WTC11 (cell line): ENCODE measurements at regions not wholly inside any gene's neighbourhood (a gene's known extent, or its start where the extent isn't known, plus 50 kb on each side); places are given as distances from the start of the nearest gene placed in this dataset.

Experiments
- ATAC-seq: fragments of 200-7000 bp; cut with Tn5 transposase; 2 replicates; pipeline ENCODE4 v1.10.0; 2021; ENCODE audit warnings: mild to moderate bottlenecking, moderate library complexity
- CTCF ChIA-PET: fragments of 300-600 bp; sonication (Branson Sonifier 250); formaldehyde crosslinking; loops from one replicate; lab custom pipeline; 2021; ENCODE audit warnings: antibody characterized with exemption; lab: Charles Lee
- POLR2A ChIA-PET: fragments of 350-600 bp; sonication (Branson Sonifier 250); formaldehyde crosslinking; loops from one replicate; lab custom pipeline; 2021; ENCODE audit warnings: antibody characterized with exemption; lab: Charles Lee
- DNase-seq: peaks from one replicate; pipeline ENCODE4 v3.0.0; 2021; ENCODE audit warnings: low spot score
- H3K27ac Mint-ChIP-seq: 2 replicates; pipeline ENCODE4 v1.8.0; 2021; ENCODE audit warnings: mixed read lengths
- H3K27me3 Mint-ChIP-seq: 2 replicates; pipeline ENCODE4 v1.8.0; 2021; ENCODE audit warnings: low read depth, mild to moderate bottlenecking, moderate library complexity, mixed read lengths
- H3K36me3 Mint-ChIP-seq: 2 replicates; pipeline ENCODE4 v1.8.0; 2021; ENCODE audit warnings: mixed read lengths
- H3K4me1 Mint-ChIP-seq: 2 replicates; pipeline ENCODE4 v1.8.0; 2022; ENCODE audit warnings: mixed read lengths
- H3K4me3 Mint-ChIP-seq: 2 replicates; pipeline ENCODE4 v1.8.0; 2021; ENCODE audit warnings: mild to moderate bottlenecking, moderate library complexity, mixed read lengths
- H3K9me3 Mint-ChIP-seq: 2 replicates; pipeline ENCODE4 v1.8.0; 2021; ENCODE audit warnings: mixed read lengths
- AR ChIP-seq: fragments of 250-450 bp; sonication (Bioruptor Pico); IDR thresholded peaks from 2 replicates; pipeline ENCODE4 v1.9.0; 2021; ENCODE audit warnings: mild to moderate bottlenecking
- E2F5 ChIP-seq: sonication (generic); formaldehyde crosslinking; IDR thresholded peaks from 2 replicates; pipeline ENCODE4 v1.8.1; 2022; ENCODE audit warnings: mild to moderate bottlenecking, moderate library complexity, missing genetic modification reagents
- FOXP4 ChIP-seq: sonication (generic); formaldehyde crosslinking; IDR thresholded peaks from 2 replicates; pipeline ENCODE4 v1.8.0; 2022; ENCODE audit warnings: mild to moderate bottlenecking, missing genetic modification reagents
- GRHL2 ChIP-seq: fragments of 250-450 bp; sonication (Bioruptor Pico); IDR thresholded peaks from 2 replicates; pipeline ENCODE4 v1.8.0; 2022; ENCODE audit warnings: mild to moderate bottlenecking, moderate library complexity; ENCODE audit not compliant: insufficient replicate concordance, severe bottlenecking
- RORB ChIP-seq: fragments of 250-450 bp; sonication (Bioruptor Pico); IDR thresholded peaks from 2 replicates; pipeline ENCODE4 v1.9.0; 2021; ENCODE audit warnings: mild to moderate bottlenecking
- SOX15 ChIP-seq: fragments of 250-450 bp; sonication (Bioruptor Pico); IDR thresholded peaks from 2 replicates; pipeline ENCODE4 v1.9.0; 2021; ENCODE audit warnings: mild to moderate bottlenecking
- TP53 ChIP-seq: sonication (generic); formaldehyde crosslinking; IDR thresholded peaks from 2 replicates; pipeline ENCODE4 v1.8.1; 2023; ENCODE audit warnings: mild to moderate bottlenecking, missing genetic modification reagents
- ZNF317 ChIP-seq: sonication (generic); formaldehyde crosslinking; IDR thresholded peaks from 2 replicates; pipeline ENCODE4 v1.8.1; 2023; ENCODE audit warnings: low read depth, mild to moderate bottlenecking, moderate library complexity, missing genetic modification reagents, borderline replicate concordance
- TF ChIP-seq, protein P1 (sequence below): sonication (generic); formaldehyde crosslinking; IDR thresholded peaks from 2 replicates; pipeline ENCODE4 v1.8.0; 2023; ENCODE audit warnings: mild to moderate bottlenecking, missing genetic modification reagents
- TF ChIP-seq, protein P2 (sequence below): sonication (generic); formaldehyde crosslinking; conservative IDR thresholded peaks from 2 replicates; pipeline ENCODE4 v1.8.1; 2022; ENCODE audit warnings: mild to moderate bottlenecking, missing genetic modification reagents
- TF ChIP-seq, protein P3 (sequence below): sonication (generic); formaldehyde crosslinking; IDR thresholded peaks from 2 replicates; pipeline ENCODE4 v1.8.1; 2022; ENCODE audit warnings: missing genetic modification reagents, borderline replicate concordance
- TF ChIP-seq, protein P4 (sequence below): sonication (generic); formaldehyde crosslinking; IDR thresholded peaks from 2 replicates; pipeline ENCODE4 v1.8.1; 2023; ENCODE audit warnings: mild to moderate bottlenecking, missing genetic modification reagents
- TF ChIP-seq, protein P5 (sequence below): sonication (generic); formaldehyde crosslinking; IDR thresholded peaks from 2 replicates; pipeline ENCODE4 v1.8.1; 2023; ENCODE audit warnings: mild to moderate bottlenecking, missing genetic modification reagents, borderline replicate concordance
- TF ChIP-seq, protein P6 (sequence below): sonication (generic); formaldehyde crosslinking; IDR thresholded peaks from 2 replicates; pipeline ENCODE4 v1.8.0; 2023; ENCODE audit warnings: missing genetic modification reagents

GRCh38 chr7:38123494-38123893 lies 54.6 kb upstream of the STARD3NL start (continued):
- TF ChIP-seq, protein P1, sequence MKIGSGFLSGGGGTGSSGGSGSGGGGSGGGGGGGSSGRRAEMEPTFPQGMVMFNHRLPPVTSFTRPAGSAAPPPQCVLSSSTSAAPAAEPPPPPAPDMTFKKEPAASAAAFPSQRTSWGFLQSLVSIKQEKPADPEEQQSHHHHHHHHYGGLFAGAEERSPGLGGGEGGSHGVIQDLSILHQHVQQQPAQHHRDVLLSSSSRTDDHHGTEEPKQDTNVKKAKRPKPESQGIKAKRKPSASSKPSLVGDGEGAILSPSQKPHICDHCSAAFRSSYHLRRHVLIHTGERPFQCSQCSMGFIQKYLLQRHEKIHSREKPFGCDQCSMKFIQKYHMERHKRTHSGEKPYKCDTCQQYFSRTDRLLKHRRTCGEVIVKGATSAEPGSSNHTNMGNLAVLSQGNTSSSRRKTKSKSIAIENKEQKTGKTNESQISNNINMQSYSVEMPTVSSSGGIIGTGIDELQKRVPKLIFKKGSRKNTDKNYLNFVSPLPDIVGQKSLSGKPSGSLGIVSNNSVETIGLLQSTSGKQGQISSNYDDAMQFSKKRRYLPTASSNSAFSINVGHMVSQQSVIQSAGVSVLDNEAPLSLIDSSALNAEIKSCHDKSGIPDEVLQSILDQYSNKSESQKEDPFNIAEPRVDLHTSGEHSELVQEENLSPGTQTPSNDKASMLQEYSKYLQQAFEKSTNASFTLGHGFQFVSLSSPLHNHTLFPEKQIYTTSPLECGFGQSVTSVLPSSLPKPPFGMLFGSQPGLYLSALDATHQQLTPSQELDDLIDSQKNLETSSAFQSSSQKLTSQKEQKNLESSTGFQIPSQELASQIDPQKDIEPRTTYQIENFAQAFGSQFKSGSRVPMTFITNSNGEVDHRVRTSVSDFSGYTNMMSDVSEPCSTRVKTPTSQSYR (CRISPR knock-in tag), result no peak
- TF ChIP-seq, protein P2, sequence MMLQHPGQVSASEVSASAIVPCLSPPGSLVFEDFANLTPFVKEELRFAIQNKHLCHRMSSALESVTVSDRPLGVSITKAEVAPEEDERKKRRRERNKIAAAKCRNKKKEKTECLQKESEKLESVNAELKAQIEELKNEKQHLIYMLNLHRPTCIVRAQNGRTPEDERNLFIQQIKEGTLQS, result no peak

GRCh38 chr7:38127216-38128207 lies 50.5 kb upstream of the STARD3NL start:
- DNase-seq, result no peak
- CTCF ChIA-PET, result no interaction called here

More at GRCh38 chr7:38127216-38128207, 50.5 kb upstream of the STARD3NL start:
- TF ChIP-seq ZNF317 (CRISPR knock-in tag), result no peak
- no peak for TF ChIP-seq FOXP4 (CRISPR knock-in tag)
- no peak for TF ChIP-seq SOX15
- TF ChIP-seq, protein P3, sequence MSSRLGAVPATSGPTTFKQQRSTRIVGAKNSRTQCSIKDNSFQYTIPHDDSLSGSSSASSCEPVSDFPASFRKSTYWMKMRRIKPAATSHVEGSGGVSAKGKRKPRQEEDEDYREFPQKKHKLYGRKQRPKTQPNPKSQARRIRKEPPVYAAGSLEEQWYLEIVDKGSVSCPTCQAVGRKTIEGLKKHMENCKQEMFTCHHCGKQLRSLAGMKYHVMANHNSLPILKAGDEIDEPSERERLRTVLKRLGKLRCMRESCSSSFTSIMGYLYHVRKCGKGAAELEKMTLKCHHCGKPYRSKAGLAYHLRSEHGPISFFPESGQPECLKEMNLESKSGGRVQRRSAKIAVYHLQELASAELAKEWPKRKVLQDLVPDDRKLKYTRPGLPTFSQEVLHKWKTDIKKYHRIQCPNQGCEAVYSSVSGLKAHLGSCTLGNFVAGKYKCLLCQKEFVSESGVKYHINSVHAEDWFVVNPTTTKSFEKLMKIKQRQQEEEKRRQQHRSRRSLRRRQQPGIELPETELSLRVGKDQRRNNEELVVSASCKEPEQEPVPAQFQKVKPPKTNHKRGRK (CRISPR knock-in tag), result no peak
- TF ChIP-seq, protein P4, sequence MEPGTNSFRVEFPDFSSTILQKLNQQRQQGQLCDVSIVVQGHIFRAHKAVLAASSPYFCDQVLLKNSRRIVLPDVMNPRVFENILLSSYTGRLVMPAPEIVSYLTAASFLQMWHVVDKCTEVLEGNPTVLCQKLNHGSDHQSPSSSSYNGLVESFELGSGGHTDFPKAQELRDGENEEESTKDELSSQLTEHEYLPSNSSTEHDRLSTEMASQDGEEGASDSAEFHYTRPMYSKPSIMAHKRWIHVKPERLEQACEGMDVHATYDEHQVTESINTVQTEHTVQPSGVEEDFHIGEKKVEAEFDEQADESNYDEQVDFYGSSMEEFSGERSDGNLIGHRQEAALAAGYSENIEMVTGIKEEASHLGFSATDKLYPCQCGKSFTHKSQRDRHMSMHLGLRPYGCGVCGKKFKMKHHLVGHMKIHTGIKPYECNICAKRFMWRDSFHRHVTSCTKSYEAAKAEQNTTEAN (CRISPR knock-in tag), result no peak
- TF ChIP-seq E2F5 (CRISPR knock-in tag), result no peak
- no peak for TF ChIP-seq TP53 (CRISPR knock-in tag)
- TF ChIP-seq AR (CRISPR knock-in tag), result no peak
- TF ChIP-seq, protein P5, sequence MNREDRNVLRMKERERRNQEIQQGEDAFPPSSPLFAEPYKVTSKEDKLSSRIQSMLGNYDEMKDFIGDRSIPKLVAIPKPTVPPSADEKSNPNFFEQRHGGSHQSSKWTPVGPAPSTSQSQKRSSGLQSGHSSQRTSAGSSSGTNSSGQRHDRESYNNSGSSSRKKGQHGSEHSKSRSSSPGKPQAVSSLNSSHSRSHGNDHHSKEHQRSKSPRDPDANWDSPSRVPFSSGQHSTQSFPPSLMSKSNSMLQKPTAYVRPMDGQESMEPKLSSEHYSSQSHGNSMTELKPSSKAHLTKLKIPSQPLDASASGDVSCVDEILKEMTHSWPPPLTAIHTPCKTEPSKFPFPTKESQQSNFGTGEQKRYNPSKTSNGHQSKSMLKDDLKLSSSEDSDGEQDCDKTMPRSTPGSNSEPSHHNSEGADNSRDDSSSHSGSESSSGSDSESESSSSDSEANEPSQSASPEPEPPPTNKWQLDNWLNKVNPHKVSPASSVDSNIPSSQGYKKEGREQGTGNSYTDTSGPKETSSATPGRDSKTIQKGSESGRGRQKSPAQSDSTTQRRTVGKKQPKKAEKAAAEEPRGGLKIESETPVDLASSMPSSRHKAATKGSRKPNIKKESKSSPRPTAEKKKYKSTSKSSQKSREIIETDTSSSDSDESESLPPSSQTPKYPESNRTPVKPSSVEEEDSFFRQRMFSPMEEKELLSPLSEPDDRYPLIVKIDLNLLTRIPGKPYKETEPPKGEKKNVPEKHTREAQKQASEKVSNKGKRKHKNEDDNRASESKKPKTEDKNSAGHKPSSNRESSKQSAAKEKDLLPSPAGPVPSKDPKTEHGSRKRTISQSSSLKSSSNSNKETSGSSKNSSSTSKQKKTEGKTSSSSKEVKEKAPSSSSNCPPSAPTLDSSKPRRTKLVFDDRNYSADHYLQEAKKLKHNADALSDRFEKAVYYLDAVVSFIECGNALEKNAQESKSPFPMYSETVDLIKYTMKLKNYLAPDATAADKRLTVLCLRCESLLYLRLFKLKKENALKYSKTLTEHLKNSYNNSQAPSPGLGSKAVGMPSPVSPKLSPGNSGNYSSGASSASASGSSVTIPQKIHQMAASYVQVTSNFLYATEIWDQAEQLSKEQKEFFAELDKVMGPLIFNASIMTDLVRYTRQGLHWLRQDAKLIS (CRISPR knock-in tag), result no peak
- TF ChIP-seq GRHL2 (CRISPR knock-in tag), result no peak
- no peak for TF ChIP-seq RORB (CRISPR knock-in tag)
- TF ChIP-seq, protein P6, sequence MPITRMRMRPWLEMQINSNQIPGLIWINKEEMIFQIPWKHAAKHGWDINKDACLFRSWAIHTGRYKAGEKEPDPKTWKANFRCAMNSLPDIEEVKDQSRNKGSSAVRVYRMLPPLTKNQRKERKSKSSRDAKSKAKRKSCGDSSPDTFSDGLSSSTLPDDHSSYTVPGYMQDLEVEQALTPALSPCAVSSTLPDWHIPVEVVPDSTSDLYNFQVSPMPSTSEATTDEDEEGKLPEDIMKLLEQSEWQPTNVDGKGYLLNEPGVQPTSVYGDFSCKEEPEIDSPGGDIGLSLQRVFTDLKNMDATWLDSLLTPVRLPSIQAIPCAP (CRISPR knock-in tag), result no peak
- no peak for ATAC-seq
- H3K9me3 Mint-ChIP-seq, result 0 out of 2 replicates have a peak, but pooled peaks cover 3% of the 10 kb centered on the region
- H3K27me3 Mint-ChIP-seq, result no peaks in the 10 kb centered on the region; the same call in 1 of the 2 replicates
- H3K4me1 Mint-ChIP-seq, result peaks cover 18% of the 10 kb centered on the region
- POLR2A ChIA-PET, result no interaction called here
- no peak overlapping the region for H3K4me3 Mint-ChIP-seq
- no peak overlapping the region for H3K27ac Mint-ChIP-seq
- no peaks in the 10 kb centered on the region for H3K36me3 Mint-ChIP-seq
